ENCODE measurements at regions not wholly inside any gene's neighbourhood (a gene's known extent, or its start where the extent isn't known, plus 50 kb on each side); places are given as distances from the start of the nearest gene placed in this dataset.

- no peak for DNase-seq
- H3K4me1 ChIP-seq (ENCODE audit: control insufficient read depth, insufficient read depth, low read length), result no peaks in the 10 kb centered on the region
- no peak overlapping the region for H3K27ac ChIP-seq (ENCODE audit: low read length)
- no peaks in the 10 kb centered on the region for H3K9me3 ChIP-seq (ENCODE audit: control insufficient read depth, low read depth, low read length)
- no peaks in the 10 kb centered on the region for H3K27me3 ChIP-seq (ENCODE audit: control insufficient read depth, insufficient read depth, low read length)
- H3K4me3 ChIP-seq (ENCODE audit: low read length), result no peak overlapping the region
- H3K36me3 ChIP-seq (ENCODE audit: control insufficient read depth, insufficient read depth, low read length), result no peaks in the 10 kb centered on the region
- WGBS (ENCODE audit: insufficient coverage, low lambda C conversion rate), result 80% methylated on average over 1 of the region's 2 CpGs
Measured at GRCh38 chr6:92159046-92159445, 1260.3 kb downstream of the EPHA7 start.

GRCh38 chr6:92150553-92150952 lies 1268.8 kb downstream of the EPHA7 start:
- no peak overlapping the region for H3K27ac ChIP-seq (ENCODE audit: low read length)
- H3K4me1 ChIP-seq (ENCODE audit: control insufficient read depth, insufficient read depth, low read length), result no peaks in the 10 kb centered on the region
- no peaks in the 10 kb centered on the region for H3K27me3 ChIP-seq (ENCODE audit: control insufficient read depth, insufficient read depth, low read length)
- no peak for DNase-seq
- no peaks in the 10 kb centered on the region for H3K36me3 ChIP-seq (ENCODE audit: control insufficient read depth, insufficient read depth, low read length)
- no peak overlapping the region for H3K4me3 ChIP-seq (ENCODE audit: low read length)
- no peaks in the 10 kb centered on the region for H3K9me3 ChIP-seq (ENCODE audit: control insufficient read depth, low read depth, low read length)

- 82% methylated on average over 1 of the region's 1 CpG for WGBS (ENCODE audit: insufficient coverage, low lambda C conversion rate)
- no peak for DNase-seq
- Histone ChIP-seq H3K4me3 (ENCODE audit: low read length) (no peak overlapping the region), H3K36me3 (ENCODE audit: control insufficient read depth, insufficient read depth, low read length) (no peaks in the 10 kb centered on the region), H3K4me1 (ENCODE audit: control insufficient read depth, insufficient read depth, low read length) (no peaks in the 10 kb centered on the region), H3K9me3 (ENCODE audit: control insufficient read depth, low read depth, low read length) (no peaks in the 10 kb centered on the region), H3K27me3 (ENCODE audit: control insufficient read depth, insufficient read depth, low read length) (no peaks in the 10 kb centered on the region), H3K27ac (ENCODE audit: low read length) (no peak overlapping the region)
Measured at GRCh38 chr6:92147246-92147645, 1272.1 kb downstream of the EPHA7 start.

- H3K27ac ChIP-seq (ENCODE audit: low read length), result no peak overlapping the region
- no peak for DNase-seq
- H3K27me3 ChIP-seq (ENCODE audit: control insufficient read depth, insufficient read depth, low read length), result no peaks in the 10 kb centered on the region
- H3K36me3 ChIP-seq (ENCODE audit: control insufficient read depth, insufficient read depth, low read length), result no peaks in the 10 kb centered on the region
- no peaks in the 10 kb centered on the region for H3K4me1 ChIP-seq (ENCODE audit: control insufficient read depth, insufficient read depth, low read length)
- 17% methylated on average over 1 of the region's 1 CpG for WGBS (ENCODE audit: insufficient coverage, low lambda C conversion rate)
- H3K9me3 ChIP-seq (ENCODE audit: control insufficient read depth, low read depth, low read length), result no peaks in the 10 kb centered on the region
- no peak overlapping the region for H3K4me3 ChIP-seq (ENCODE audit: low read length)
Measured at GRCh38 chr6:92139601-92140000, 1279.8 kb downstream of the EPHA7 start.

- Histone ChIP-seq H3K4me1 (ENCODE audit: control insufficient read depth, insufficient read depth, low read length) (no peaks in the 10 kb centered on the region), H3K9me3 (ENCODE audit: control insufficient read depth, low read depth, low read length) (no peaks in the 10 kb centered on the region), H3K36me3 (ENCODE audit: control insufficient read depth, insufficient read depth, low read length) (no peaks in the 10 kb centered on the region), H3K27me3 (ENCODE audit: control insufficient read depth, insufficient read depth, low read length) (no peaks in the 10 kb centered on the region), H3K4me3 (ENCODE audit: low read length) (no peak overlapping the region), H3K27ac (ENCODE audit: low read length) (no peak overlapping the region)
- DNase-seq, result no peak
- 80% methylated on average over 2 of the region's 2 CpGs for WGBS (ENCODE audit: insufficient coverage, low lambda C conversion rate)
Measured at GRCh38 chr6:92132957-92133356, 1286.4 kb downstream of the EPHA7 start.

- Histone ChIP-seq H3K27ac (ENCODE audit: low read length) (no peak overlapping the region), H3K4me3 (ENCODE audit: low read length) (no peak overlapping the region), H3K9me3 (ENCODE audit: control insufficient read depth, low read depth, low read length) (no peaks in the 10 kb centered on the region), H3K4me1 (ENCODE audit: control insufficient read depth, insufficient read depth, low read length) (no peaks in the 10 kb centered on the region), H3K27me3 (ENCODE audit: control insufficient read depth, insufficient read depth, low read length) (no peaks in the 10 kb centered on the region), H3K36me3 (ENCODE audit: control insufficient read depth, insufficient read depth, low read length) (no peaks in the 10 kb centered on the region)
- no CpG with 5 or more reads among the region's 4 CpGs for WGBS (ENCODE audit: insufficient coverage, low lambda C conversion rate)
- no peak for DNase-seq
Measured at GRCh38 chr6:92132457-92132856, 1286.9 kb downstream of the EPHA7 start.

GRCh38 chr6:92130944-92131343 lies 1288.4 kb downstream of the EPHA7 start:
- no peak for DNase-seq
- Histone ChIP-seq H3K4me1 (ENCODE audit: control insufficient read depth, insufficient read depth, low read length) (peaks cover 3% of the 10 kb centered on the region), H3K27me3 (ENCODE audit: control insufficient read depth, insufficient read depth, low read length) (no peaks in the 10 kb centered on the region), H3K27ac (ENCODE audit: low read length) (no peak overlapping the region), H3K36me3 (ENCODE audit: control insufficient read depth, insufficient read depth, low read length) (no peaks in the 10 kb centered on the region), H3K9me3 (ENCODE audit: control insufficient read depth, low read depth, low read length) (no peaks in the 10 kb centered on the region), H3K4me3 (ENCODE audit: low read length) (no peak overlapping the region)
- WGBS (ENCODE audit: insufficient coverage, low lambda C conversion rate), result no CpG with 5 or more reads among the region's 2 CpGs

- H3K4me1 ChIP-seq (ENCODE audit: control insufficient read depth, insufficient read depth, low read length), result peaks cover 3% of the 10 kb centered on the region
- no peak overlapping the region for H3K27ac ChIP-seq (ENCODE audit: low read length)
- no peaks in the 10 kb centered on the region for H3K27me3 ChIP-seq (ENCODE audit: control insufficient read depth, insufficient read depth, low read length)
- H3K36me3 ChIP-seq (ENCODE audit: control insufficient read depth, insufficient read depth, low read length), result no peaks in the 10 kb centered on the region
- no peaks in the 10 kb centered on the region for H3K9me3 ChIP-seq (ENCODE audit: control insufficient read depth, low read depth, low read length)
- no CpG with 5 or more reads among the region's 6 CpGs for whole genome bisulfite sequencing (ENCODE audit: insufficient coverage, low lambda C conversion rate)
- H3K4me3 ChIP-seq (ENCODE audit: low read length), result no peak overlapping the region
- DNase-seq, result no peak
Measured at GRCh38 chr6:92126983-92127382, 1292.4 kb downstream of the EPHA7 start.

- Histone ChIP-seq H3K27ac (ENCODE audit: low read length) (peak overlapping the region; percentile 53), H3K9me3 (ENCODE audit: control insufficient read depth, low read depth, low read length) (no peaks in the 10 kb centered on the region), H3K27me3 (ENCODE audit: control insufficient read depth, insufficient read depth, low read length) (no peaks in the 10 kb centered on the region), H3K4me3 (ENCODE audit: low read length) (no peak overlapping the region), H3K4me1 (ENCODE audit: control insufficient read depth, insufficient read depth, low read length) (peaks cover 3% of the 10 kb centered on the region), H3K36me3 (ENCODE audit: control insufficient read depth, insufficient read depth, low read length) (no peaks in the 10 kb centered on the region)
- DNase-seq, result peak; percentile 45 to 54
- WGBS (ENCODE audit: insufficient coverage, low lambda C conversion rate), result 60% methylated on average over 1 of the region's 4 CpGs
Measured at GRCh38 chr6:92126088-92126487, 1293.3 kb downstream of the EPHA7 start.

- 40% methylated on average over 1 of the region's 4 CpGs for WGBS (ENCODE audit: insufficient coverage, low lambda C conversion rate)
- H3K4me3 ChIP-seq (ENCODE audit: low read length), result no peak overlapping the region
- H3K9me3 ChIP-seq (ENCODE audit: control insufficient read depth, low read depth, low read length), result no peaks in the 10 kb centered on the region
- H3K4me1 ChIP-seq (ENCODE audit: control insufficient read depth, insufficient read depth, low read length), result peaks cover 3% of the 10 kb centered on the region
- no peaks in the 10 kb centered on the region for H3K36me3 ChIP-seq (ENCODE audit: control insufficient read depth, insufficient read depth, low read length)
- no peak overlapping the region for H3K27ac ChIP-seq (ENCODE audit: low read length)
- no peak for DNase-seq
- no peaks in the 10 kb centered on the region for H3K27me3 ChIP-seq (ENCODE audit: control insufficient read depth, insufficient read depth, low read length)
Measured at GRCh38 chr6:92125681-92126080, 1293.7 kb downstream of the EPHA7 start.

- DNase-seq, result no peak
- Histone ChIP-seq H3K9me3 (ENCODE audit: control insufficient read depth, low read depth, low read length) (no peaks in the 10 kb centered on the region), H3K36me3 (ENCODE audit: control insufficient read depth, insufficient read depth, low read length) (no peaks in the 10 kb centered on the region), H3K4me3 (ENCODE audit: low read length) (no peak overlapping the region), H3K4me1 (ENCODE audit: control insufficient read depth, insufficient read depth, low read length) (peaks cover 3% of the 10 kb centered on the region), H3K27me3 (ENCODE audit: control insufficient read depth, insufficient read depth, low read length) (no peaks in the 10 kb centered on the region), H3K27ac (ENCODE audit: low read length) (no peak overlapping the region)
- no CpG with 5 or more reads among the region's 7 CpGs for WGBS (ENCODE audit: insufficient coverage, low lambda C conversion rate)
Measured at GRCh38 chr6:92124200-92124651, 1295.1 kb downstream of the EPHA7 start.

Measured in large intestine (tissue), 3 donors.